A673 (cell line): ENCODE measurements at regions not wholly inside any gene's neighbourhood (a gene's known extent, or its start where the extent isn't known, plus 50 kb on each side); places are given as distances from the start of the nearest gene placed in this dataset.

Source experiments
- BruUV-seq: library from RNA; stranded (reverse); fragments of 400-500 nt; replicated peaks from 2 replicates; lab custom pipeline; 2021; lab: Mats Ljungman, UMichigan
- CTCF ChIA-PET: fragments of 300-600 bp; sonication (Branson Sonifier 250); formaldehyde crosslinking; loops from one replicate; lab custom pipeline; 2022; ENCODE audit warnings: antibody characterized with exemption; lab: Charles Lee
- POLR2A ChIA-PET: fragments of 300-600 bp; sonication (Branson Sonifier 250); formaldehyde crosslinking; loops from one replicate; lab custom pipeline; 2022; ENCODE audit warnings: antibody characterized with exemption; ENCODE audit not compliant: low non-redundant PET; lab: Charles Lee
- DNase-seq: peaks from one replicate; pipeline ENCODE4 v3.0.0-alpha.2; 2015; ENCODE audit warnings: low spot score
- H3K27ac ChIP-seq: fragments of 200-600 bp; sonication (generic); 2 replicates; pipeline ENCODE4 v1.5.1; 2016; ENCODE audit warnings: mixed run types, low read depth, mild to moderate bottlenecking, mixed read lengths, antibody characterized with exemption, low read length; ENCODE audit not compliant: poor library complexity, severe bottlenecking
- H3K27me3 ChIP-seq: fragments of 200-600 bp; sonication (generic); replicated peaks from 2 replicates; pipeline ENCODE4 v1.6.1; 2017; ENCODE audit warnings: mixed run types, low read depth, mild to moderate bottlenecking, mixed read lengths, antibody characterized with exemption, low read length; ENCODE audit not compliant: insufficient read depth, poor library complexity
- H3K36me3 ChIP-seq: fragments of 200-600 bp; sonication (generic); 2 replicates; pipeline ENCODE4 v1.6.1; 2016; ENCODE audit warnings: mixed run types, mild to moderate bottlenecking, mixed read lengths, antibody characterized with exemption, low read length; ENCODE audit not compliant: insufficient read depth, poor library complexity, severe bottlenecking
- H3K4me1 ChIP-seq: fragments of 200-600 bp; sonication (generic); 2 replicates; pipeline ENCODE4 v1.6.1; 2017; ENCODE audit warnings: mixed run types, mild to moderate bottlenecking, mixed read lengths, antibody characterized with exemption, low read length; ENCODE audit not compliant: insufficient read depth, poor library complexity, severe bottlenecking
- H3K4me3 ChIP-seq: fragments of 200-600 bp; sonication (generic); 2 replicates; pipeline ENCODE4 v1.5.1; 2016; ENCODE audit warnings: low read depth, mixed run types, mild to moderate bottlenecking, mixed read lengths, low read length; ENCODE audit not compliant: poor library complexity, severe bottlenecking
- H3K9me3 ChIP-seq: fragments of 200-600 bp; sonication (generic); 2 replicates; pipeline ENCODE4 v1.6.1; 2016; ENCODE audit warnings: mixed run types, low read depth, mild to moderate bottlenecking, mixed read lengths, antibody characterized with exemption, low read length; ENCODE audit not compliant: poor library complexity, severe bottlenecking
- CTCF ChIP-seq: fragments of 300-800, 200-600 bp; sonication (generic); conservative IDR thresholded peaks from 2 replicates; pipeline ENCODE4 v1.5.1; 2017; ENCODE audit warnings: low read depth, mild to moderate bottlenecking, antibody characterized with exemption, low read length, moderate library complexity, mixed read lengths
- EZH2 ChIP-seq: fragments of 200-600 bp; sonication (generic); IDR thresholded peaks from 2 replicates; pipeline ENCODE4 v1.6.1; 2017; ENCODE audit warnings: borderline replicate concordance, low read depth, mild to moderate bottlenecking, mixed read lengths, antibody characterized with exemption, low read length; ENCODE audit not compliant: poor library complexity, severe bottlenecking
- intact Hi-C: fragments of 100-400 bp; cut with micrococcal nuclease; formaldehyde crosslinking; loops from one replicate; pipeline ENCODE4 v1.10.0; 2022; ENCODE audit not compliant: unreplicated experiment

GRCh38 chr19:31501427-31502195 is 152.4 kb upstream of the TSHZ3 start:
- ChIA-PET POLR2A (no interaction called here), CTCF (no interaction called here)
- Histone ChIP-seq H3K27ac (no peak overlapping the region), H3K4me3 (no peak overlapping the region), H3K4me1 (no peaks in the 10 kb centered on the region), H3K27me3 (no peaks in the 10 kb centered on the region), H3K9me3 (no peaks in the 10 kb centered on the region), H3K36me3 (no peaks in the 10 kb centered on the region)
- intact Hi-C loops = no loop called here
- no peak for TF ChIP-seq EZH2
- TF ChIP-seq CTCF = no peak
- no peak for DNase-seq
- no TSS peak for BruUV-seq

GRCh38 chr19:31502536-31503170 is 153.4 kb upstream of the TSHZ3 start:
- ChIA-PET POLR2A (no interaction called here), CTCF (no interaction called here)
- TF ChIP-seq EZH2 = no peak
- no peak for TF ChIP-seq CTCF
- Histone ChIP-seq H3K9me3 (no peaks in the 10 kb centered on the region), H3K27me3 (no peaks in the 10 kb centered on the region), H3K4me3 (no peak overlapping the region), H3K27ac (no peak overlapping the region), H3K4me1 (peaks cover 5% of the 10 kb centered on the region), H3K36me3 (no peaks in the 10 kb centered on the region)
- intact Hi-C loops = no loop called here
- BruUV-seq = no TSS peak
- DNase-seq = no peak

- Histone ChIP-seq H3K27ac (no peak overlapping the region), H3K4me1 (peaks cover 6% of the 10 kb centered on the region), H3K9me3 (no peaks in the 10 kb centered on the region), H3K4me3 (no peak overlapping the region), H3K27me3 (no peaks in the 10 kb centered on the region), H3K36me3 (no peaks in the 10 kb centered on the region)
- no TSS peak for BruUV-seq
- CTCF ChIA-PET = no interaction called here
- TF ChIP-seq EZH2 (no peak), CTCF (no peak)
- POLR2A ChIA-PET = no interaction called here
- DNase-seq = no peak
- intact Hi-C loops = no loop called here
Measured at GRCh38 chr19:31503211-31503610, 154.0 kb upstream of the TSHZ3 start.
